GM21528 (cell line): ENCODE measurements at regions not wholly inside any gene's neighbourhood (a gene's known extent, or its start where the extent isn't known, plus 50 kb on each side); places are given as distances from the start of the nearest gene placed in this dataset.

Experiments
- ATAC-seq: cut with Tn5 transposase; IDR thresholded peaks from one replicate; pipeline ENCODE4 v1.9.1; 2021; ENCODE audit warnings: mild to moderate bottlenecking, moderate library complexity; ENCODE audit not compliant: unreplicated experiment, low FRiP score

DNA sequence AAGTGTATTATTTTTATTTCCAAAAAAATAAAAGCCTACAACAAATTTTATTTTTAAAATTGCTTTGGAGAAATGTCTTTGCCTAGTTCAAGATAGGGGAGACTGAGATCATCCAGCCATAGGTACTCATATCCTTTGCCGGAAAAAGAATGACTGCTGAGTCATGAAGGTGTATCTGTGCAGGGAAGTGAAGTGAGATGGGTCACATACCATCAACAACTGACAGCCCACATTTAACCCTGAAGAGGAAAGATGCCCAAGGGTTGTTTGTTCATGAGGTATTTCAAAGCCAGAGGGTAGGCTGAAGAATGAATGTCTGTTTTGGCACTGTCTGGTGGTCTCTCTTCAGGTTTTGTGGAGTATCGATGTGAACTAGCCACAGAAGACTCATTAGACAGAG is 106.7 kb upstream of the TTC29 start:
- ATAC-seq, result no peak

- no peak for ATAC-seq
Observed at GRCh38 chr4:147054228-147054872, 108.7 kb upstream of the TTC29 start.

DNA sequence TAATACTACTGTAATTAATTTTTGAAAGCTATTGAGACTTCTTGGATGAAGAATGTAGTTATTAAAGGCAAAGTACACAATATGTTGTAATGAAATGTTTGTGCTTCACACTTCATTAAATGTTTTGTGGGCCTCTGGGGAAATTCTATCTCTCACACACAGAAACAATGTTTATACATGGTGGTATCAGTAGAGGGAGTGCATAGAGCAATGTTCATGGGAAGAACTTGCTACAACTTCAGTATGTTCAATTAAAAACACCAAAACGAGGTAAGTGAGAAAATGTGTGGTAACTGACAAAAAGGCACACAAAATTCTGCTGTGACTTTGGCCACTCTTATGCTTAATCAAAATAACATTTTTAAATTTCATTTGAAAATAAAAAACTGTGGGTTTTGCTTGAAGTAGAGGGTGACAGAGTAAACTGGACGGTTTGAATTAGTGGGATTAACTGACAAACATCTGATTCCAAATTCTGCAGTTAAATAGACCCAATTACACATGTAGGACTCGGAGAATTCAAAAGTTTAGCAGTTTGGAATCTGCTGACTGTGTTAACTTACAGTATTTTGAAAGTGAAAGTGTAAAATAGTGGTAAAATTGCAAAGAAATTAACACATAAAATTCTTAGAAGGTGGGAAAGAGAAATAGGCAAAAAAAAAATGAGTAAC is 111.4 kb upstream of the TTC29 start:
- ATAC-seq, result no peak

DNA sequence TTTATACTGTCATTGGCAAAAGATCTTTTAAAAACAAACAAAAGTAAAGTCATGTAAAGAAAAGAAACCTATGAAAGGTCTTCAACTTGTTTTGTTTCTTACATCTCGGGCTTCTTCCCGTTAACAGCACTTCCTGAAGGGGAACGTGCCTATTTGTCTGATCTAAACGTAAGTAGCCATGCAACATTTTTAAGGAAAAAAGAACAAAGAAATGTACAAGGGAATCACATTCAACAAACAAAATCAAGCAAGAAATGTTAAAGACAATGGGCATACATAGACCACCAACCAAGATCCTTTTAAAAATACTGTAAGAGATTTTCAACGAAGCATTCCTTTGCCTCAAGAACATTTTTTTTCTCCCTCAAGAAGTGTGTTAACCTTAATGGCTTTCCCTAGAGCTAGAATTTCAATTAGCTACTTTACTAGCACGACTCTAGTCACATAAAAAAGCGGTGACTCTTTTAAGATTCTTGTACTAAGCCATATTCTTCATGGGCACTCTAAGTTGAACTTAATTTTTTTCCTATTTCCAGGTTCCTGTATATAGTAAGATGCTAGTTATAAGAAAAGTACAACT is 112.0 kb upstream of the TTC29 start:
- no peak for ATAC-seq

DNA sequence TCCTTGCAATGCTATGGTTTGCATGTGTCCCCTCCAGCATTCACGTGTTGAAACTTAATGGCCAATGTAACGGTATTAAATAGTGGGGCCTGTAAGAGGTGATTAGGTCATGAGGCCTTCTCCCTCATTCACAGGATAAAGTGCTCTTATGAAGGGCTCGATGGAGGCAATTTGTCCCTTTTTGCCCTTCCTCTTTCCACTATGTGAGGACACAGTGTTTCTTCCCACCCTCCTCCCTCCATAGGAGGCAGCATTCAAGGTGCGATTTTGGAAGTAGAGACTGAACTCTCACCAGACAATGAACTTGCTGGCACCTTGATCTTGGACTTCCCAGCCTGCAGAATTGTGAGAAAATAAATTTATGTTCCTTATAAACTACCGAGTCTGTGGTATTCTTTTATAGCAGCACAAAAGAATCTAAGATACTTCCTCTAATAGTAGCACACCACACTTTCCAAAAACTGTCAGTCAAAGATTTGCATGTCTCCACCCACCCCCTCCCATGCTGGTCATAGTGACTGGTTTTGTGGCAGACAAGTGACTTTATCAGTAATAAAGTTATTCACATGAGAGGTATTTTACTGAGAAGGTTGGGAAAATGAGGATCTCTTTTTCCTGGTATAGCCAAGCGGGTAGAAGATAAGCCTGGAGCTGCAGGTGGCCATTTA is 113.5 kb upstream of the TTC29 start:
- ATAC-seq, result no peak

DNA sequence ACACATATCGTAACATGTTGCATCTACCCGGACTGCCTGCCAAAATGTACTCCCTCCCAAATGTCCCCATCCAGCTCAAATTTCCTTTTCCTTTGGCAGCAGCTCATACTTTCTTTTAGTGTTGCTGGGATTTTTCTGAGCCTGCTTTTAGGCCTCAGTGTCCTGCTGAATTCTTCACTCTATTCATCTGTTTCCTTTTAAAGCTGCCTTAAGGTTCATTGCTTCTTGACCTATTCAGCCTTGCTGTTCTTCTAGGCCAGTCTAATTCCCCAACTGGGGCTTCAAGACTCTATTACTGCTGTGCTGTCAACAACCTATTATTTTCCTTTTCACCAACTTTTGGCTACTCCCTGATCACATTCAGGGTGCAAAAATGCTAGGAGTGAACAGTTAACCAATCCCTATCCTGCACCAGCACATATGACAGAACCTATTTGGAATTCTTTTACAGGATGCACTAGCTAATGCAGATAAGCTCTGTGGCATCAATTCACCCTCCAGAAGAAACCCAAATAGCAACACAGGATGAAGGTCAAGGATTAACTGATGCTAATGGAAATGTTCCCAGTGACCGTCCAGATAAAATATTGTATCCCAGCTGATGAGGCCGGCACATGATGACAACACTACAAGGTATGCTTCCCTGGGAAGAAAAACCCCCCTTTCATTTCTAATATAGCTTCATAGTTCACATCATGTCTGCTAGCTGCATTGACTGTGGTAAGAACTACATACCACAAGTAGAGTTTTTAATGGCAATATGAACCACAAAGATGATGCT is 114.7 kb upstream of the TTC29 start:
- no peak for ATAC-seq

GRCh38 chr4:147064856-147065255 is 119.2 kb upstream of the TTC29 start:
- ATAC-seq, result no peak

DNA sequence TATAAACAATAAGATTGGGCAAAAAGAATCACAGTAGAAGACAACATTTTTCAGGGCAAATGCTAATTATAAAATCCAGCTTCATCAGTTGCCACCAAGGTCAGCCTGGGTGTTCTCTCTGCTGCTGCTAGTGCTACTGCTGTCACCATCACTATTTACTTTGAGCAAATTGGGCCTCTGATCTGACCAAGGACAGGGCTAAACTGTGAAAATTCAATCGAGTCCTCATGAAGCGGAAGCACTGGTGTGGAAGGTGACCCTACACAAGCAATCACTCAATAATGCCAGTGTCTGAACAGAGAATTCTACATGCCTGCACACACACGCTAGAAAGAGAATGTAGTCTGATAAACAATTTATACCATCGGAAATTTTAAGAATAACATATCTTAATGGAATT is 122.9 kb upstream of the TTC29 start:
- ATAC-seq, result no peak

- ATAC-seq, result no peak
Observed at GRCh38 chr4:147071209-147071740, 125.6 kb upstream of the TTC29 start.

- no peak for ATAC-seq
Observed at GRCh38 chr4:147076179-147076578, 130.5 kb upstream of the TTC29 start.

GRCh38 chr4:147076728-147077127 is 131.1 kb upstream of the TTC29 start:
- ATAC-seq, result no peak

DNA sequence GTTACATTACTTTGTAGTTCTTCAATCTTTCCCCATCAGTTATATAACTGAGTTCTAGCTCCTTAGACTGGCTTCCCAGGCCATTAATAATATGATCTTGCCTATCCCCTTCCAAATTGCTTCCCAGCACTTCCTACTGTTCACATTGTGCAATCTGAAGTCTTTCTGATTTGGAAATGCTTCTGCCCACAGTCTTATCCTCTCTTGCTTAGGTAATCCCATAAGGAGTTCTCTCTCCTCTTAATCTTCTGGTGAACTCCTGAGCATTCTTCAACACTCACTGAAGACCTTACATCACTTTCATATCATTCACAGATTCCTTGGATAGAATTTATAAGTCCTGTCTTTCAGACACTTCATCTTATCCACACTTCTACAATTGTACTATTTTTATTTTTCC is 132.7 kb upstream of the TTC29 start:
- no peak for ATAC-seq

DNA sequence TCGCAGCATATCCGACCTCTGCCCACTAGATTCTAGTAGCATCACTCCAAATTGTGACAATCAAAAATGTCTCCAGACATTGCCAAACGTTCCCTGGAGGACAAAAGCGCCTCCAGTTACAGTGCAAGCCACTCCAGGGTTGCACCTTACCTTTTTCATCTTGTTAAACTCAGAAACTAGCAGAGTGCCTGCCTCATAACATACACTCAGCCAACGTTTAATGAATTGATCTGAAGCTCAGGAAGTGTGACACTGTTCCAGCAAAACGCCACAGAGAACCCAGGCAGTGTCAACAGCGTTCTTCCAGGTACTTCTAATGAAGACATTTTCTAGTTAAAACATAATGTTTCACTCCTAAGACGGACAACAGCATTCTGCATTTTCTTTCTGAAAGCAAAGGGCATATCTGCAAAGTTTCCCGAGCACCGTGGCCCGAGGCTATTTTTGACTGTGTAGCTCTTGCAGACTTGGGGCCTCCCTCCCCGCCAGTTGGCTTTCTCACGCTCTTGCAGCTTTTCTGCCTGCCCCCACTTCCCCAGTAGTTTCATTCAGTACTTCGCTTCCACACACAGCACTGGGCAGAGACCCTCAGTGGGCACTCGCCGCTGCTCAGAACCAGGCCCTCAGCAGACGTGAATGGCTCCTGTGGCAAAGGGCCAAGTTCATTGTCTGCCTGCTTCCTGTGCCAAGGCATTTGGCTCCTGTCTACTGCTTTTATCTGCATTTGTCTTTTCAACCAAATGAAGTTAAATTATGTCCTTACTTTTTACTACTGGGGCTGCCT is 133.4 kb upstream of the TTC29 start:
- no peak for ATAC-seq

DNA sequence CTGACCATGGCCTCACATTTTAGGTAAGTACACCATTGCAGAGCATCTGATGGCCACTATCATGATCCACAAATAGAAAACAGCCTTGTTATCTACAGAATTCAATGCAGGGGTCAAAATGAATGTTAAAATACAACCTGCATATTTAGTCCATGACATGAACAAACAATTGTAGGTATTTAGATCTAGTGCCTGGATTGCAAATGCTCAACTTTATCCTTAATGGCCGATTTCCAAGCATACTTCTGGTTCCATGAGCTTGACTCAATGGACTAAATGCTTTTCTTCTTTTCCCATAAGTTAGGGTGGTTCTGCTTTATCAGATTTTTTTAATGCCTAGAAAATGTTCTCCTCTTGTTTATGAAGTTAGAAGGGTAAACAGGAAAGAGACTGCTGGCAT is 139.2 kb upstream of the TTC29 start:
- no peak for ATAC-seq

DNA sequence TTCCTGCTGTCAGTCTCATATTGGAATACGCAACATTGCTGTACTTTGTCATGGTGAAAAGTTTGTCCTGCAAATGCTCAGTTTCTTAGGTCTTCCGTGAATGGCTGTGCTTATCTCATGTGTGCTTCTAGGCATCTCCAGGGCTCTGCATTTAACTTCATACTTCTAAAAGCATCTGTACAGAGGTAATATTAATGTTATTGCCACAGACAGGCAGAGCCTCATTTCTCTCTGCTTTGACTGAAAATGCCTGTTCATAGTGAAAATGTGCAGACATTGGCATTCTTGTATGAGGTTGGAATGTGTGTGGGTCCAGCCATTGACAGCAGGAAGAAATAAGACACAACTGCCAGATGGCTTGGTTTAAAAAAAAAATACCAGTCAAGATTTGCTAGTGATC is 140.1 kb upstream of the TTC29 start:
- no peak for ATAC-seq

GRCh38 chr4:147088146-147088545 is 142.5 kb upstream of the TTC29 start:
- no peak for ATAC-seq

- ATAC-seq, result no peak
Observed at GRCh38 chr4:147090486-147090885, 144.8 kb upstream of the TTC29 start.

GRCh38 chr4:147093206-147093605 is 147.5 kb upstream of the TTC29 start:
- ATAC-seq, result no peak

- no peak for ATAC-seq
Observed at GRCh38 chr4:147094238-147094637, 148.6 kb upstream of the TTC29 start.
